DOHH2 (cell line): ENCODE measurements at regions not wholly inside any gene's neighbourhood (a gene's known extent, or its start where the extent isn't known, plus 50 kb on each side); places are given as distances from the start of the nearest gene placed in this dataset.

Source experiments
- EZH2phosphoT487 ChIP-seq: fragments of 200-600 bp; sonication (generic); IDR thresholded peaks from 2 replicates; pipeline ENCODE4 v1.6.1; 2017; ENCODE audit warnings: borderline replicate concordance, mild to moderate bottlenecking, antibody characterized with exemption, low read length, moderate library complexity, mixed read lengths
- TF ChIP-seq, protein P1 (sequence below): fragments of 200-600 bp; sonication (generic); IDR thresholded peaks from one replicate; pipeline ENCODE4 v1.5.1; 2014; ENCODE audit warnings: antibody characterized with exemption, mild to moderate bottlenecking, low read depth, low read length; ENCODE audit not compliant: poor library complexity, severe bottlenecking

GRCh38 chr20:6921717-6922386 lies 154.4 kb downstream of the BMP2 start:
- TF ChIP-seq, protein P1, sequence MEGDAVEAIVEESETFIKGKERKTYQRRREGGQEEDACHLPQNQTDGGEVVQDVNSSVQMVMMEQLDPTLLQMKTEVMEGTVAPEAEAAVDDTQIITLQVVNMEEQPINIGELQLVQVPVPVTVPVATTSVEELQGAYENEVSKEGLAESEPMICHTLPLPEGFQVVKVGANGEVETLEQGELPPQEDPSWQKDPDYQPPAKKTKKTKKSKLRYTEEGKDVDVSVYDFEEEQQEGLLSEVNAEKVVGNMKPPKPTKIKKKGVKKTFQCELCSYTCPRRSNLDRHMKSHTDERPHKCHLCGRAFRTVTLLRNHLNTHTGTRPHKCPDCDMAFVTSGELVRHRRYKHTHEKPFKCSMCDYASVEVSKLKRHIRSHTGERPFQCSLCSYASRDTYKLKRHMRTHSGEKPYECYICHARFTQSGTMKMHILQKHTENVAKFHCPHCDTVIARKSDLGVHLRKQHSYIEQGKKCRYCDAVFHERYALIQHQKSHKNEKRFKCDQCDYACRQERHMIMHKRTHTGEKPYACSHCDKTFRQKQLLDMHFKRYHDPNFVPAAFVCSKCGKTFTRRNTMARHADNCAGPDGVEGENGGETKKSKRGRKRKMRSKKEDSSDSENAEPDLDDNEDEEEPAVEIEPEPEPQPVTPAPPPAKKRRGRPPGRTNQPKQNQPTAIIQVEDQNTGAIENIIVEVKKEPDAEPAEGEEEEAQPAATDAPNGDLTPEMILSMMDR: no peak
- no peak for TF ChIP-seq EZH2phosphoT487
